T-cell (primary cell): ENCODE measurements at regions not wholly inside any gene's neighbourhood (a gene's known extent, or its start where the extent isn't known, plus 50 kb on each side); places are given as distances from the start of the nearest gene placed in this dataset.

Experiments used
- ATAC-seq, 4 experiments: fragments of 200-7000 bp in 3 of 4; fragments of 150-1000 bp in 1 of 4; cut with Tn5 transposase; replicated peaks in 1 of 4; 1 replicate in 3 of 4; 2 replicates in 1 of 4; pipeline ENCODE4 v1.10.0; 2021; ENCODE audit warnings: moderate library complexity in 3 of 4, mild to moderate bottlenecking in 2 of 4, moderate number of reproducible peaks in 1 of 4
- CTCF ChIA-PET, 2 donors: fragments of 300-600 bp; sonication (Branson Sonifier 250); formaldehyde crosslinking; loops; one replicate each; lab custom pipeline; 2022; ENCODE audit warnings: antibody characterized with exemption in 2 of 2; lab: Charles Lee
- POLR2A ChIA-PET, 2 donors: fragments of 300-600 bp; sonication (Branson Sonifier 250); formaldehyde crosslinking; loops; one replicate each; lab custom pipeline; 2022; ENCODE audit warnings: antibody characterized with exemption in 2 of 2; lab: Charles Lee
- DNase-seq, 35 experiments: peaks; one replicate each; pipeline versions ENCODE4 v3.0.0 to v3.0.0-alpha.2; 2013 to 2023
- H3K27ac ChIP-seq: one replicate; pipeline ENCODE4 v1.5.1; 2013; ENCODE audit warnings: low read length
- H3K27me3 ChIP-seq, 2 experiments: replicated peaks in 1 of 2; 1 replicate in 1 of 2; 2 replicates in 1 of 2; pipeline versions ENCODE4 v1.6.1 to v1.7.0; 2013; ENCODE audit warnings: low read length in 1 of 2, mixed read lengths in 1 of 2; ENCODE audit not compliant: control insufficient read depth in 2 of 2, insufficient read depth in 2 of 2; ENCODE audit errors: extremely low read depth in 1 of 2
- H3K36me3 ChIP-seq, 2 donors: 1 replicate in 1 of 2; 2 replicates in 1 of 2; pipeline versions ENCODE4 v1.6.1 to v1.7.0; 2013; ENCODE audit warnings: low read length in 1 of 2; ENCODE audit not compliant: control insufficient read depth in 2 of 2, insufficient read depth in 1 of 2; ENCODE audit errors: extremely low read depth in 1 of 2
- H3K4me1 ChIP-seq, 2 experiments: 1 replicate in 1 of 2; 2 replicates in 1 of 2; pipeline versions ENCODE4 v1.6.1 to v1.7.0; 2013; ENCODE audit warnings: low read length in 2 of 2, mixed read lengths in 1 of 2; ENCODE audit not compliant: insufficient read depth in 2 of 2, control insufficient read depth in 1 of 2; ENCODE audit errors: extremely low read depth in 1 of 2
- H3K4me3 ChIP-seq, 2 donors: 1 replicate in 1 of 2; 2 replicates in 1 of 2; pipeline versions ENCODE4 v1.5.1 to v1.7.0; 2013; ENCODE audit warnings: mild to moderate bottlenecking in 2 of 2, low read length in 1 of 2, moderate library complexity in 1 of 2; ENCODE audit not compliant: control insufficient read depth in 1 of 2; ENCODE audit errors: extremely low read depth in 1 of 2
- H3K9me3 ChIP-seq: 2 replicates; pipeline ENCODE4 v1.7.0; 2013
- H3K27ac Mint-ChIP-seq, 2 donors: one replicate each; pipeline ENCODE4 v1.8.0; 2020 to 2021; ENCODE audit warnings: mild to moderate bottlenecking in 2 of 2, mixed read lengths in 2 of 2
- H3K27me3 Mint-ChIP-seq, 2 donors: one replicate each; pipeline ENCODE4 v1.8.0; 2021 to 2022; ENCODE audit warnings: mixed read lengths in 2 of 2
- H3K36me3 Mint-ChIP-seq: one replicate; pipeline ENCODE4 v1.8.0; 2021; ENCODE audit warnings: mixed read lengths
- H3K4me1 Mint-ChIP-seq, 3 donors: one replicate each; pipeline ENCODE4 v1.8.0; 2020 to 2022; ENCODE audit warnings: mixed read lengths in 3 of 3, mild to moderate bottlenecking in 1 of 3
- H3K4me3 Mint-ChIP-seq, 3 donors: one replicate each; pipeline ENCODE4 v1.8.0; 2020 to 2022; ENCODE audit warnings: mild to moderate bottlenecking in 3 of 3, mixed read lengths in 3 of 3, moderate library complexity in 3 of 3
- H3K9me3 Mint-ChIP-seq, 3 donors: one replicate each; pipeline ENCODE4 v1.8.0; 2020 to 2022; ENCODE audit warnings: mixed read lengths in 3 of 3
- WGBS: methylation state at CpG from one replicate; pipeline ENCODE4 v1.1.5; 2013; ENCODE audit warnings: missing lambda C conversion rate; ENCODE audit not compliant: insufficient coverage; 5-methylcytosine and 5-hydroxymethylcytosine counted together

DNA sequence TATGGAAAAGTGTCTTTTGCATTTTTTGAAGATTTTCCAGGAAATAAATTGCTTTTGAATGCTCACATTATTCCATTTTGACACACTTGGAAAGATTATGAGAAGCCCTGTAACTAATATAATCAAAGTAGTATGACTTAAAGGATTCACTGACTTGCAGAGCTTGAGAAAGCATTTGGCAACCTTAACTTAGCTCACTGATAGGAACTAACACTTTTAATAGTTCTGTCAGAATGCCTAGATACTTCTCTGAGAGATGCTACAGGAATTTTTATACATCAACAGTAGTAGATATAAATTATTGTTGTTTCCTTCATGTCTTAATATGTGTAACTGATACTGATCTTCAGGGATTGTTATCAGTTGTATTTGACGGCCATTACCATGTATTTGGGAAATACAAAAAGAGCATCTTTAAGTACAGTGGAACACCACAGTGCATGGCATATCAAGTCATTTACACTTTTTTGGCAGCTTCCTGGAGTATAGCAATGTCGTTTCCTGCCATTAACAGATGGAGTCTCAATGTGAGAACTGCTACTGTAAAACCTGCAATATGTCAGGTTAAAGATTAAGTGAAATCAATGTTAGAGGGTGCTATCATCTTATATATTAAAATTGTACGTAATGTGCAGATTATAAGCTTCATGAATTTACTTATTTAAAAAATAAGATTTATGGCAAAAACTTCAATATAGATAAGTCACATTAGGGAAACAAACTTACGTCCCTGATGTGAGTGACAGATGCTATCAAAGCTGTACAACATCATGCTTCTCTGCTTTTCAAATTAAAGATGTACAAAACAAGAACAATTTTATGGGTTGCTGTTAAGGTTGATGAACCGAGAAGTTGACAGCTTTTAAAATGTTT is 1159.8 kb upstream of the MIR17HG start:
- 80% methylated on average over 1 of the region's 5 CpGs for WGBS
- Mint-ChIP-seq H3K27ac (no peak overlapping the region), H3K4me1 (no peaks in the 10 kb centered on the region), H3K36me3 (no peaks in the 10 kb centered on the region), H3K4me3 (no peak overlapping the region), H3K9me3 (peaks cover 4 to 22% (median 12%) of the 10 kb centered on the region in 3 donors), H3K27me3 (no peaks in the 10 kb centered on the region)
- Histone ChIP-seq H3K27ac (no peak overlapping the region), H3K27me3 (no peaks in the 10 kb centered on the region), H3K36me3 (no peaks in the 10 kb centered on the region), H3K4me1 (no peaks in the 10 kb centered on the region), H3K9me3 (no peaks in the 10 kb centered on the region), H3K4me3 (no peak overlapping the region)
- ATAC-seq: no peak
- CTCF ChIA-PET: no interaction called here
- POLR2A ChIA-PET: no interaction called here
- DNase-seq: no peak

DNA sequence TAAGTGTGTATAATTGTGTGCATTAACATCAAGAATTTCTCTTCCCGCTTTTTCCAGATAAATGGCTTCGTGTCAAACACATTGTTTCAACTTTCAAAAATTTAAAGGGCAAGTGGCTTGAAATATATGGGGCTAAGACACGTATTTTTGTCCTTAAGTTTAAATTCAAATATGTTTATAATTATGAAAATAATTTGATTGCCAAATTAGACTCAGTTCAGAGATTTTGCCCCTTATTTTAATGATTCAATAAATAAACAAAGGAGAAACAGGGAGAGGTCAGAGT is 1159.2 kb upstream of the MIR17HG start:
- no peaks in the 10 kb centered on the region for H3K36me3 Mint-ChIP-seq
- no peaks in the 10 kb centered on the region for H3K4me1 Mint-ChIP-seq
- H3K4me3 ChIP-seq: no peak overlapping the region
- H3K27ac ChIP-seq: no peak overlapping the region
- H3K9me3 ChIP-seq: no peaks in the 10 kb centered on the region
- no peaks in the 10 kb centered on the region for H3K27me3 ChIP-seq
- H3K4me1 ChIP-seq: no peaks in the 10 kb centered on the region
- no peaks in the 10 kb centered on the region for H3K27me3 Mint-ChIP-seq
- H3K36me3 ChIP-seq: no peaks in the 10 kb centered on the region
- no peak overlapping the region for H3K27ac Mint-ChIP-seq
- peaks cover 4 to 22% (median 12%) of the 10 kb centered on the region in 3 donors for H3K9me3 Mint-ChIP-seq
- no peak for ATAC-seq
- DNase-seq: no peak
- ChIA-PET CTCF (no interaction called here), POLR2A (no interaction called here)
- no peak overlapping the region for H3K4me3 Mint-ChIP-seq
- WGBS: no CpG with 5 or more reads among the region's 3 CpGs

DNA sequence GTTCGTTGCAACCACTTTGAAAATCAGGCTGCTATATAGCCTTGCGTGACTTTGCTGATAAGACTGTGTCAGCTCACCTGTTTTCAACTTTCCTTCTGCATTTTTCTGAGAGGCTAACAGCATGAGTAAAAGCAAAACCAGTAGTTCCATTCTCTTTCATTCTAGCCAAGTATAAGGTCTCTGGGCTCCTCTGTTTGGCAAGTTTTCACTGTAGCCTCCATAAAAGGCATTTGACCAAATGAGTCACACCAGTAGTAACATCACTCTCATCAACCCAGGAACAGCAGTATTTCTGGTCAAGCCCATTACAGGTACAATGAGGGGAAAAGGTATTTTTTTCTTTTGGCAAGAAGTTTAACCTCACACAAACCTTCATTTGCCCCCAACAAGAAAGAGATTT is 1149.8 kb upstream of the MIR17HG start:
- H3K27me3 ChIP-seq: no peaks in the 10 kb centered on the region
- H3K9me3 ChIP-seq: no peaks in the 10 kb centered on the region
- no peak for DNase-seq
- Mint-ChIP-seq H3K27ac (no peak overlapping the region), H3K9me3 (peaks cover 12 to 36% (median 17%) of the 10 kb centered on the region in 3 donors), H3K36me3 (no peaks in the 10 kb centered on the region), H3K4me1 (no peaks in the 10 kb centered on the region), H3K27me3 (no peaks in the 10 kb centered on the region), H3K4me3 (no peak overlapping the region)
- 20% methylated on average over 1 of the region's 2 CpGs for WGBS
- ChIA-PET CTCF (no interaction called here), POLR2A (no interaction called here)
- no peaks in the 10 kb centered on the region for H3K4me1 ChIP-seq
- H3K27ac ChIP-seq: no peak overlapping the region
- H3K36me3 ChIP-seq: no peaks in the 10 kb centered on the region
- no peak for ATAC-seq
- H3K4me3 ChIP-seq: no peak overlapping the region

DNA sequence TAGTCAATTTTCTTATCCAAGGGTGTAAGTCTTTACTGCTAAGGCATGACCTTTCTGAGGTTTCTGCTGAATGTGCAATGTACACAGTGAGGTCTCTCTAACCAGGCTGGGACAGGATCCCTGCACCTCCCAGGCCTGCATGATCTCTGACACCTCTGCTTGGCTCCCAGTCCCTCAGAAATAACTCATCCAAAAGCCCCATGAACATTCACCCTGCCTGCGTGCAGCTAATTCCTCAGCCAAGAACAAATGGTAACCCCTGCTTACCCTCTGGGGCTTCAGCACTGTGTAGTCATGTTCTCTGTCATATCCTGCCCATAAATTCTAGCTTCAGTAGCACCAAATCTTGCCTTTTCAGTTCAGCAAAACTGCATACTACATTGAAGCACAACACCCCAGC is 1146.3 kb upstream of the MIR17HG start:
- DNase-seq (no peak), ATAC-seq (no peak)
- H3K36me3 Mint-ChIP-seq: no peaks in the 10 kb centered on the region
- ChIA-PET POLR2A (no interaction called here), CTCF (no interaction called here)
- no peak overlapping the region for H3K27ac ChIP-seq
- 86% methylated on average over 1 of the region's 1 CpG for WGBS
- H3K9me3 Mint-ChIP-seq: peaks cover 4 to 23% (median 18%) of the 10 kb centered on the region in 3 donors
- H3K4me1 Mint-ChIP-seq: no peaks in the 10 kb centered on the region
- H3K4me3 Mint-ChIP-seq: no peak overlapping the region
- no peak overlapping the region for H3K4me3 ChIP-seq
- H3K27ac Mint-ChIP-seq: no peak overlapping the region
- no peaks in the 10 kb centered on the region for H3K27me3 ChIP-seq
- no peaks in the 10 kb centered on the region for H3K4me1 ChIP-seq
- H3K27me3 Mint-ChIP-seq: no peaks in the 10 kb centered on the region
- no peaks in the 10 kb centered on the region for H3K9me3 ChIP-seq
- no peaks in the 10 kb centered on the region for H3K36me3 ChIP-seq

DNA sequence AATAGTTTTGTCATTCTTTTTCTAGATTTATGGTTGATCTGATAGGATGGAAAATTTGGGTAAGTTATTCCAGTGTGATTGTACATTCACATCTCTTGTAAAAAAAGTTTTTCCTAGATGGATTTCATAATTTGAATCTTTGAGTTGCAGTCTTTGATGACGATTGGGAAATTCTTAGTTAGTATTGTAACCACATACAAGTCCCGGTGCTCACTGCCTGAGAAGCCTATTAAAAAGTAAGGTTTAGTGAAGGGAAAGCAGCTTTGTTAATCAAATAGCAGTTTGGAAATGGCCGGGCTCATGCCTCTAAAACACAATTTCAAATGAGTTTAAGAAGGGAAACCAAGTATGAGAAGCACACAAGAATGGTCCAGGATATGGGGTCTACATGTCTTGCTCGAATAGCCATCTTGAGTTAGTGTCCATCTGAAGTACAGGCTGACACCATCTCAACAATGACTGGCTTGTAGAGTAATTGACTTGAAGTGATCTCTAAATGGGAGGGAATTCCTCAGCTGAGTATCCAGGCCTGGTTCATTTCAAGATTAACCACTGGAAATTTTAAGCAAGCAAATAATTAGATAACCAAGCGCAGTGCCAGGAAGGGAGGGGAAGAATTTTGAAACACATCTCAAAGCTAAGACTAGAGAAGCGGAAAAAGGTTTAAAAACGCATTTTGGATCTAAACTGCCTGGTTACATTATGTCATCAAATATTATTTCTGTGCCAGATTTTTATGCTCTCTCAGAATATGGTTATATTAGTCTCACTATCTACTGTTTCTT is 1145.6 kb upstream of the MIR17HG start:
- Mint-ChIP-seq H3K36me3 (no peaks in the 10 kb centered on the region), H3K27me3 (no peaks in the 10 kb centered on the region), H3K27ac (no peak overlapping the region), H3K9me3 (peaks cover 4 to 27% (median 19%) of the 10 kb centered on the region in 3 donors), H3K4me1 (no peaks in the 10 kb centered on the region), H3K4me3 (no peak overlapping the region)
- Histone ChIP-seq H3K27ac (no peak overlapping the region), H3K36me3 (no peaks in the 10 kb centered on the region), H3K27me3 (no peaks in the 10 kb centered on the region), H3K9me3 (no peaks in the 10 kb centered on the region), H3K4me1 (no peaks in the 10 kb centered on the region), H3K4me3 (no peak overlapping the region)
- CTCF ChIA-PET: no interaction called here
- POLR2A ChIA-PET: no interaction called here
- ATAC-seq (no peak), DNase-seq (no peak)
- 50% methylated on average over 1 of the region's 7 CpGs for WGBS

DNA sequence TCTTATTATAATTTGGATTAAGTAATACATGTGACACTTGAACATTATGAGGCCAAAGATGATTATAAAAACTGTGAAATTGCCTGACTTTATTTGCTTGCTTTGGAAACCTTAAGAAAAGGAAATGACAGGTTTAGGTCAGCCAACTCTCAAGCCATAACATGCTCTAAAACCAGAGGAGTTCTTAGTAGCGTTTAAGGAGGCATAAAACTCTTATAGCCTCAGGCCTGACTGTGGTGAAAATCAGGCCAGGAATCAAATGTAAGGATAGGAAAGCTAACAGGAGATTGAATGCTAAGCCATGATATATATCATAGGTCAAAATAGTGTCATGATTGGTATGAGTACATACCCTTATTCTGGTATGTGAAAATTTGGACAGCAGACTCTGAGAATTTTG is 1142.4 kb upstream of the MIR17HG start:
- Histone ChIP-seq H3K27ac (no peak overlapping the region), H3K4me1 (no peaks in the 10 kb centered on the region), H3K27me3 (no peaks in the 10 kb centered on the region), H3K9me3 (no peaks in the 10 kb centered on the region), H3K4me3 (no peak overlapping the region), H3K36me3 (no peaks in the 10 kb centered on the region)
- Mint-ChIP-seq H3K4me1 (no peaks in the 10 kb centered on the region), H3K27ac (no peak overlapping the region), H3K9me3 (peaks cover 10 to 35% (median 29%) of the 10 kb centered on the region in 3 donors), H3K4me3 (no peak overlapping the region), H3K27me3 (no peaks in the 10 kb centered on the region), H3K36me3 (no peaks in the 10 kb centered on the region)
- ChIA-PET POLR2A (no interaction called here), CTCF (no interaction called here)
- no peak for ATAC-seq
- 40% methylated on average over 1 of the region's 1 CpG for WGBS
- no peak for DNase-seq
